ENCODE measurements at regions not wholly inside any gene's neighbourhood (a gene's known extent, or its start where the extent isn't known, plus 50 kb on each side); places are given as distances from the start of the nearest gene placed in this dataset.
A peak's percentile ranks its signal among the peaks of the same experiment; 100 is the strongest.
"Not testable (repeated sequence)": the region's sequence is repeated elsewhere in the genome, so short reads cannot be mapped to it uniquely, and the experiment has no call there.

DNA sequence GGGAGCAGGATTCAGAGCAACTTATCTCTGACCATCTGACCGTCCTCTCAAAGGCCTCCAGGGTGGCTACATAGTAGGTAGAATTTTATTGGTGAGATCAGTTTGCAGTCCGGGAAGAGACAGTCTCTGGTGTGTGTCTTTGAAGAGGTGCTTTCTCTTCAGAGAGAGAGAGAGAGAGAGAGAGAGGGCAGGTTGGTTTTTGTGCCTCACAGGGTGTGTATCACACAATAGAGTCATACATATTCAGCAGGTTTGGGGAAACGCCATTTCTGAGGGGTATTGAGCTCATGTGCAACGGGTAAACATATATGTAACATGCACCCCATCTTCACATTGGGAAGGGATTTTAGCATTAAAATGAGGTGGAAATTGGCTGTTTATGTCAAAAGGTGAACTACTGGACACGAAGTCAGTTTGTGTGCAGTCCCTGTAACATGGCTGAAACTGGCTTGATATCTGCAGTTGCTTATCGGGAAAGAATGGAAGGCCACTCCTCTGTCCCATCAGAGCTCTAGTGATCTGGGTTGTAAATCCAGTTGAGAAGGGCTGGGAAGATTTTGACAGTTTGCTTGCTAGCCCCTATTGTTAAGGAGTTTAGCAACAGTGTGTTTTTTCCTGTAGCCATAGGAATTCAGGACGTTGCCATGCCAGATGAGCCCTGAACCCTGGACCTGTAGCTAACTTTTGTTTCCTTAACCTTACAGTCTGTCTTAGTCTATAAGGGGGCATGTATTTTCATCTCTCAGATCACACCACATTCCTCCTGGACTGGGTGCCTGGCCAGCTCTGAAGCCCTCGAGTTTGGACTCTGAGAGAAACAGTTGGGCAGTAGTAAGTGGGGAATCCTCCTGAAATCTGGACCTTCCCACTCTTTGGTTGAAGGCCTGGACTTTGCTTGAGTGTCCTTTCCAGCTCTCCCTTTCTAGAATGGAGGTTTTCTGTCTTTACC, 171.6 kb upstream of the NOTCH2NLA start:
- H3K9me3 Mint-ChIP-seq; H3K27me3 Mint-ChIP-seq; CTCF ChIA-PET; H3K36me3 Mint-ChIP-seq; intact Hi-C loops (cut with micrococcal nuclease); DNase-seq: not testable (repeated sequence)
- POLR2A ChIA-PET = interaction anchor here (1.2 kb wide), 1 partner anchor 13 kb away, joined by 5 read pairs; no protein-coding TSS in a partner anchor
- peaks cover 24% of the 10 kb centered on the region for H3K4me1 Mint-ChIP-seq (ENCODE audit: low read depth)
- peak overlapping the region; percentile 88 for H3K27ac Mint-ChIP-seq
- H3K4me3 Mint-ChIP-seq = peak overlapping the region; percentile 36

DNA sequence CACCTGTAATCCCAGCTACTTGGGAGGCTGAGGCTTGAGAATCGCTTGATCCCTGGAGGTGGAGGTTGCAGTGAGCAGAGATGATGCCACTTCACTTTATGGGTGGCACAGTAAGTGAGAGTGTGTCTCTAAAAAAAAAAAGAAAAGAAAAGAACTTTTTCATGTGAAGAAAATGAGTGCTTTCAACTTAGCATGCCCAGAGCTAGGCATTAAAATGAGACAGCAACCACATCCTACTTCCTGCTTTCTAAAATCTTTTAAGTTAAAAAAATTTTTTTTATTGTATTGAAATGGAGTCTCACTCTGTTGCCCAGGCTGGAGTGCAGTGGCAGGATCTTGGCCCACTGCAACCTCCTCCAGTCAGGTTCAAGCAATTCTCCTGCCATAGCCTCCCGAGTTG, 170.4 kb upstream of the NOTCH2NLA start:
- Mint-ChIP-seq H3K4me1 (ENCODE audit: low read depth) (peaks cover 24% of the 10 kb centered on the region), H3K27ac (peak overlapping the region; percentile 72)
- intact Hi-C loops (cut with micrococcal nuclease); H3K9me3 Mint-ChIP-seq; H3K36me3 Mint-ChIP-seq; DNase-seq; H3K4me3 Mint-ChIP-seq; POLR2A ChIA-PET; CTCF ChIA-PET; H3K27me3 Mint-ChIP-seq: not testable (repeated sequence)

DNA sequence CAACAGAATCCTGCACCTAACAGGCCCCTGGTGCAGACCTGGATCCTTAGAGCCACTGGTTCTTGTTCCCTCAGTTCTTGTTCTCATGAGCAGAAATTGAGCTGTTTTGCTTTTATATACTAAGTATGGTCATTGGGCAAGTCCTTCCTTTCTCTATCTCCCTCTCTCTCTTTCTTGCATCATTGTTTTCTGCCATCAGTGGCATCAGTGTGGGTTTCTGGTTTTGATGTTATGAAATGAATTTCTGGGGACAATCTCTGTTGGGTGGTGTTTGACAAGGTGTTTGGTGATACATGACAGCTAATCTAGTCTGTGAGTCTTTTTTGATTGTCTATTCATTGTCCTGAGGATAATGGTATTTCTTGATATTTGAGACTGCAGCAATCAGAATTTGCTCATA, 168.0 kb upstream of the NOTCH2NLA start:
- H3K27me3 Mint-ChIP-seq; POLR2A ChIA-PET; CTCF ChIA-PET; intact Hi-C loops (cut with micrococcal nuclease); H3K27ac Mint-ChIP-seq; DNase-seq; H3K9me3 Mint-ChIP-seq; H3K4me3 Mint-ChIP-seq; H3K36me3 Mint-ChIP-seq: not testable (repeated sequence)
- H3K4me1 Mint-ChIP-seq (ENCODE audit: low read depth) = peaks cover 22% of the 10 kb centered on the region

DNA sequence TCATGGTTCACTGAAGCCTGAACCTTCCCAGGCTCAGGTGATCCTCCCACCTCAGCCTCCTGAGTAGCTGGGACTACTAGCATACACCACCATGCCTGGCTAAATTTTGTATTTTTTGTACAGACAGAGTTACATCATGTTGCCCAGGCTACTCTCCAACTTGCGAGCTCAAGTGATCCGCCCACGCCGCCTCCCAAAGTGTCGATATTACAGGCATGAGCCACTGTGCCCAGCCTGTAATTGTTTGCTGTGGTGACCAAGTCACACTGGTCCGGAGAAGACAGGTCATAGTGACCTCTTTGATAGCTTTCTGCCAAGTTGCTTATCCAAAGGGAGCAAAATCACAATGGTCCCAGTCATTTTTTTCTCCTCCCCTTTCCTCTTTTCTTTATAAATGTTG, 167.4 kb upstream of the NOTCH2NLA start:
- H3K9me3 Mint-ChIP-seq; H3K27ac Mint-ChIP-seq; intact Hi-C loops (cut with micrococcal nuclease); POLR2A ChIA-PET; CTCF ChIA-PET; H3K36me3 Mint-ChIP-seq; H3K4me3 Mint-ChIP-seq; H3K27me3 Mint-ChIP-seq; DNase-seq: not testable (repeated sequence)
- H3K4me1 Mint-ChIP-seq (ENCODE audit: low read depth) = peaks cover 17% of the 10 kb centered on the region

DNA sequence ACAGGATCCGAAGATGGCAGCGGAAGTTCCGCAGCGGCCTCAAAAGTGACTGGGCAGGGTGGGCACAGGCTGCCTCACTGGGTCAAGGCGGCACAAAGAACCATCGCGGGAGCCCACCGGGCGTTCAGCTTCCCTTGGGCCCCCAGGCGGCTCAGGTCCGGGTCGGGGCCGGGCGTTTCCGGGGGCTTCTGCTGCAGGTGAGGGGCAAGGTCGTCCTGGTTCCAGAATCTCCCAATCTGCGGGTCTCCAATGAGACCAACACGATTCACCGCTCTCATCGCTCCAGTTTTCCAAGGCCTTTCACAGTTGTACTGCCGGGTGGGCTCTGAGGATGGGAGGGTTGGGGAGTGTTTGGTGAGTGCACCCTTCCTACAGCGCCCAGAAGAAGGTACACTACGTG, 165.0 kb upstream of the NOTCH2NLA start:
- H3K36me3 Mint-ChIP-seq; intact Hi-C loops (cut with micrococcal nuclease); H3K27ac Mint-ChIP-seq; POLR2A ChIA-PET; H3K4me1 Mint-ChIP-seq (ENCODE audit: low read depth); CTCF ChIA-PET; DNase-seq; H3K4me3 Mint-ChIP-seq; H3K27me3 Mint-ChIP-seq; H3K9me3 Mint-ChIP-seq: not testable (repeated sequence)

DNA sequence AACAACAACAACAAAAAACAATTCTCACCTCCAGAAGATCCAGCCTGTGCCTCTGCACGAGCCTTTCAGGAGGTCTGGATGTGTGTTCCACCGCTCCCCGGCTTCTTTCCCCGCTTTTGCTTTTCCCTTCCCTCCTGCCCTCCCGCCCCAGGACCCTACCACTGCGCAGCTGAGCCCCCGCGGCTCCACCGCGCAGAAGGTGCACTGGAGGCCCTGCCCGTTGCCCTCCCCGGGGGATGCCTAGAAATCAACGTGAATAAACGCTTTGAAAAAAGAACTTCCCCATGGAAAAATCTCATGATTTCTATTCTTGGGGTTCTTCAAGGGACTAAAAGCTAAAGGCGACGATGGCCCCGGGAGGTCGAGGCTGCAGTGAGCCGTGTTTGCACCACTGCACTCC, 164.3 kb upstream of the NOTCH2NLA start:
- DNase-seq; H3K9me3 Mint-ChIP-seq; POLR2A ChIA-PET; H3K27ac Mint-ChIP-seq; H3K36me3 Mint-ChIP-seq; H3K4me3 Mint-ChIP-seq; intact Hi-C loops (cut with micrococcal nuclease); CTCF ChIA-PET; H3K27me3 Mint-ChIP-seq; H3K4me1 Mint-ChIP-seq (ENCODE audit: low read depth): not testable (repeated sequence)

DNA sequence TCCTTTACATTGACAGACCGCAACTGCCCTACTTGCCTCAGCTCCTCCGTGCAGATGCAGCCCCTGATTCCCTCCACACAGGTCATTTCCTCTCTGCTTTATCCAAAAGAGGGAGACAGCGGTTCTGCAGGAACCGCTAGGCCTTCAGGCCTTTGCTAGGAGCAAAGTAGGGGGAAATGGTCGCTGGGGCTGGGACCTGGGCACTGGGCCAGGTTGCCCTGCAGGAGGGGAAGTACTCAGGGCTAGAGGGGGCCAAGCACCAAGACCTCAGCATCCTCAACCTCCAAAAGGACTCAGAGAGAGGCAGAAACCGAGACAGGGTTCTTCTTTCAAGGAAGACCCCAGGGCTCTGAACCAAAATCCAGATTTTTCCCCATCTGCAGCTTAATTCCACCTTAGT, 160.4 kb upstream of the NOTCH2NLA start:
- intact Hi-C loops (cut with micrococcal nuclease); H3K27ac Mint-ChIP-seq; H3K36me3 Mint-ChIP-seq; CTCF ChIA-PET; H3K4me1 Mint-ChIP-seq (ENCODE audit: low read depth); POLR2A ChIA-PET; DNase-seq; H3K27me3 Mint-ChIP-seq; H3K4me3 Mint-ChIP-seq; H3K9me3 Mint-ChIP-seq: not testable (repeated sequence)

DNA sequence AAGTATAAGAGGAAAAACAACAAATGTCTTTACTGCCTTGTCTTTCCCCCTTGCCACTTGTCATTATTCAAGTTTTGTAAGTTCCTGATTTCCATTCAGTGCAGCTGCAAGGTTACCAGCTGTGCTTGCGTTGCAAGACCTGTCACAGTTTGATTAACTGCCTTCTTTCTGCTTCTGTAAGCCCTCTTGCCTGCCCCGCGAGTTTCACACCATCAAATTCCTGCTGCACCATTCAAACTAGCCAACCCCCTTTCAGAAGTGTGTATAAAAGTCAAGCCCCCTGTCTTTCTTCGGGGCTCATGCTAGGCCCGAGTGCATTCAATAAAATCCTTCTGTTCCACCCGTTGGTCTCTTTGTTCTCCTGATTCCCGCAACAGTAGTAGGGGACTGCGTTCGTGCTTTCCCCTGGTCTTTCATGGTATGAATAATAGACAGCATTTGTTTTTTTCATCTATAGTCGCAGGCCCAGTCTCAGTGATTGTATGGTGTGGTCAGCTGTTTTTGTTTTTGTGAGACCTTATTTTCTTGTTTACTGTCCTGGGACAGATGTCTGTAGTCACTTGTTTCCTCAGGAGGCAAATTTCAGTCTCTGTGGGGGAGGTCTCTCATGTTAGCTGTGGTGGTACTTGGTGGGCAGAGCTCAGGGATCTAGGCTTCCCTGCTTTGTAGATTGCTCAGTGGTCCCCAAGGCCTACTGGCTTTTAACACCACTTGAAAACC, 159.1 kb upstream of the NOTCH2NLA start:
- H3K9me3 Mint-ChIP-seq; DNase-seq; H3K4me1 Mint-ChIP-seq (ENCODE audit: low read depth); H3K27me3 Mint-ChIP-seq; CTCF ChIA-PET; H3K36me3 Mint-ChIP-seq; intact Hi-C loops (cut with micrococcal nuclease): not testable (repeated sequence)
- Mint-ChIP-seq H3K27ac (peak overlapping the region; percentile 99), H3K4me3 (peak overlapping the region; percentile 82)
- POLR2A ChIA-PET = interaction anchor here (1.1 to 1.4 kb wide), 6 partner anchors 10 to 1841 kb away, joined by 3 to 32 read pairs (median 7); no protein-coding TSS in a partner anchor

DNA sequence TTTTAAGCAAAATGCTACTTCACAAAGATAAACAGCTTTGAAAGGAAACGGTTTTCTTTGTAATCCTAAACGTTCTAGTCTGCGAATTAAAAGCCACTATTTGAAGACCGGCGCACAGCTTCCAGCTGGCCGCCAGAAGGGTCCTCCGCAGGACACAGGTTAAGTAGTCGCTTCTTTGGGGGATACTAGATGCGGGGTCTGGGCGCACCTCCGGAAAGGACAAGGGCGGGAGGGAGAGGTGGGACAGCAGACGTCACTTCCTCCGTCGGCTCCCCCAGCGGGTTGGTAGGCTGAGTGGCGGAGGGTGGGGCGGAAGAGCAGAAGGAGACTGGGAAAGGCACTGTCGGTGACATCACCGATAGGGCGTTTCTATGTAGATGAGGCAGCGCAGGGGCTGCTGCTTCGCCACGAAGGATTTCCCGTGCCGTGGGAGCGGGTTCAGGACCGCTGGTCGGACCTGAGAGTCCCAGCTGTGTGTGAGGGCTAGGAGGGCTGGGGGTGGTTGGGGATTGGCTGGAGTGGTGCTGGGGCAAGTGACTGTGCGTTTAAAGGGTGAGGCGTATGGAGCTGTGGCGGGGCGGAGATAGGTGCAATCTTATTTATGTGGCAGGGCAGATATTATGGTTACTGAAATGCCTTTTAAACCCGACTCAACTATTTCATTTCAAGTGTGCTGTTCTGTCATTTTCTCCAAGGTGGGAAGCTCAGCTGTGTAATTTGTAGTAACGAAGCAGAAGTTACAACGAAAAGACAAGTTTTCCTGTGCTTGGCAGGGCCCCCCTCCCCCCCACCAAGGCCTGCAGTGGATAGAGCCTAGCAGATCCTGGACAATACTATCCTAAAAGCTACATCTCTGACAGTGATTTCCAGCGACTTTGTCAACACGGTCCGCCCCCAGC, 158.3 kb upstream of the NOTCH2NLA start:
- DNase-seq = peak; percentile 82
- intact Hi-C loops (cut with micrococcal nuclease); H3K4me1 Mint-ChIP-seq (ENCODE audit: low read depth); H3K36me3 Mint-ChIP-seq; H3K9me3 Mint-ChIP-seq; CTCF ChIA-PET; H3K27me3 Mint-ChIP-seq: not testable (repeated sequence)
- POLR2A ChIA-PET = interaction anchor here (1.1 to 1.4 kb wide), 6 partner anchors 9 to 1841 kb away, joined by 3 to 32 read pairs (median 7); no protein-coding TSS in a partner anchor
- peak overlapping the region; percentile 82 for H3K4me3 Mint-ChIP-seq
- H3K27ac Mint-ChIP-seq = peak overlapping the region; percentile 99

DNA sequence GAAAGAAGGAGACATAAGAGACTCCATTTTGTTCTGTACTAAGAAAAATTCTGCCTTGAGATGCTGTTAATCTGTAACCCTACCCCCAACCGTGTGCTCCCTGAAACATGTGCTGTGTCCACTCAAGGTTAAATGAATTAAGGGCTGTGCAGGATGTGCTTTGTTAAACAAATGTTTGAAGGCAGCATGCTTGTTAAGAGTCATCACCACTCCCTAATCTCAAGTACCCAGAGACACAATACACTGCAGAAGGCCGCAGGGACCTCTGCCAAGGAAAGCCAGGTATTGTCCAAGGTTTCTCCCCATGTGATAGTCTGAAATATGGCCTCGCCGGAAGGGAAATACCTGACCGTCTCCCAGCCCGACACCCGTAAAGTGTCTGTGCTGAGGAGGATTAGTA, 152.4 kb upstream of the NOTCH2NLA start:
- H3K36me3 Mint-ChIP-seq; H3K27ac Mint-ChIP-seq; intact Hi-C loops (cut with micrococcal nuclease); DNase-seq; POLR2A ChIA-PET; H3K4me3 Mint-ChIP-seq; CTCF ChIA-PET; H3K27me3 Mint-ChIP-seq; H3K9me3 Mint-ChIP-seq: not testable (repeated sequence)
- H3K4me1 Mint-ChIP-seq (ENCODE audit: low read depth) = peaks cover 14% of the 10 kb centered on the region

DNA sequence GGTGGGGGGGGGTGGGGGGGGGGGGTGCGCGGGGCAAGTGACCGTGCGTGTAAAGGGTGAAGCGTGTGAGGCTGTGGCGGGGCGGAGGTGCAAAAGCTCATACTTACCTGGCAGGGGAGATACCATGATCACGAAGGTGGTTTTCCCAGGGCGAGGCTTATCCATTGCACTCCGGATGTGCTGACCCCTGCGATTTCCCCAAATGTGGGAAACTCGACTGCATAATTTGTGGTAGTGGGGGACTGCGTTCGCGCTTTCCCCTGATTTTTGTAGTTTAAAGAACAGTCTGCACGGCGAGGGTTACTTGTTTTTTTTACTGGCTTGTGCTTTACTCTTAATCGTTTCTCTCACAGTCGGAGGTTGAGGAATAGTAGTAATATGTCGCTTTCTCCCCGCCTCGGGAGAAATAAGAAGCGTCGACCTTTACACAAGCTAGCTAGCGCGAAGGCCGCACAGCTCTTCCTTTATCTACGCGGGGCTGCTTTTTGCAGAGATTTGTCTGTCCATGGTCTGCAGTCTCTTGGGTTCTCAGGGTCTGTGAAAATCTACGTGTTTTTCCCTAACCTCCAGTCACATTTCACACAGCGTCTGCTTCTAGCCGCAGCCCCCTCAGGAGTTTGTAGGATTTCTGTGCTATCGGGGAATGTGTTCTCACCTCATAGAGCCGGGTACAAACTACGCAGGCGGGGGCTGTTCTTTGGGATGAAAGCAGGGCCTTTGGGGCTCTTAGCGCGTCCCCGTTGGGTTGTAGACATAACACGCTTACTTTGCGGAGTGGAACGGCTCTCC, 148.1 kb upstream of the NOTCH2NLA start:
- peak overlapping the region; percentile 78 for H3K4me3 Mint-ChIP-seq
- CTCF ChIA-PET; H3K36me3 Mint-ChIP-seq; H3K9me3 Mint-ChIP-seq; H3K27me3 Mint-ChIP-seq; intact Hi-C loops (cut with micrococcal nuclease): not testable (repeated sequence)
- peaks cover 19% of the 10 kb centered on the region for H3K4me1 Mint-ChIP-seq (ENCODE audit: low read depth)
- peak; percentile 78 for DNase-seq
- H3K27ac Mint-ChIP-seq = peak overlapping the region; percentile 94
- POLR2A ChIA-PET = interaction anchor here (0.9 to 1.8 kb wide), 6 partner anchors 10 to 1958 kb away, joined by 3 to 32 read pairs (median 3); no protein-coding TSS in a partner anchor
